Activated CD4-positive, alpha-beta T cell treated with anti-CD3 and anti-CD28 coated beads, Interleukin-2, amount 50 U/mL, for 16 hours (primary cell): ENCODE measurements at regions not wholly inside any gene's neighbourhood (a gene's known extent, or its start where the extent isn't known, plus 50 kb on each side); places are given as distances from the start of the nearest gene placed in this dataset.

Source experiments
- DNase-seq: peaks from one replicate; pipeline ENCODE4 v3.0.0-alpha.2; 2020

GRCh38 chr2:134133622-134134312 lies 120.1 kb upstream of the MGAT5 start:
- DNase-seq = no peak

- no peak for DNase-seq
Observed at GRCh38 chr2:134134313-134134706, 119.6 kb upstream of the MGAT5 start.

- no peak for DNase-seq
Observed at GRCh38 chr2:134134827-134135226, 119.0 kb upstream of the MGAT5 start.

GRCh38 chr2:134135793-134136192 lies 118.1 kb upstream of the MGAT5 start:
- no peak for DNase-seq

- DNase-seq = no peak
Observed at GRCh38 chr2:134136731-134137130, 117.1 kb upstream of the MGAT5 start.

GRCh38 chr2:134137182-134137611 lies 116.7 kb upstream of the MGAT5 start:
- DNase-seq = no peak

- no peak for DNase-seq
Observed at GRCh38 chr2:134138115-134138514, 115.8 kb upstream of the MGAT5 start.

GRCh38 chr2:134139611-134140010 lies 114.3 kb upstream of the MGAT5 start:
- DNase-seq = no peak

GRCh38 chr2:134140251-134140661 lies 113.6 kb upstream of the MGAT5 start:
- DNase-seq = no peak

GRCh38 chr2:134141598-134142340 lies 112.1 kb upstream of the MGAT5 start:
- no peak for DNase-seq

GRCh38 chr2:134142341-134142738 lies 111.5 kb upstream of the MGAT5 start:
- DNase-seq = no peak

GRCh38 chr2:134142903-134143302 lies 111.0 kb upstream of the MGAT5 start:
- DNase-seq = no peak

- no peak for DNase-seq
Observed at GRCh38 chr2:134143568-134143967, 110.3 kb upstream of the MGAT5 start.

GRCh38 chr2:134144081-134144596 lies 109.7 kb upstream of the MGAT5 start:
- DNase-seq = no peak

GRCh38 chr2:134144651-134145050 lies 109.2 kb upstream of the MGAT5 start:
- no peak for DNase-seq

GRCh38 chr2:134145519-134145918 lies 108.4 kb upstream of the MGAT5 start:
- DNase-seq = no peak

- no peak for DNase-seq
Observed at GRCh38 chr2:134146161-134146560, 107.7 kb upstream of the MGAT5 start.

GRCh38 chr2:134146620-134147019 lies 107.3 kb upstream of the MGAT5 start:
- no peak for DNase-seq

GRCh38 chr2:134148172-134148571 lies 105.7 kb upstream of the MGAT5 start:
- DNase-seq = no peak

GRCh38 chr2:134148843-134149472 lies 104.9 kb upstream of the MGAT5 start:
- DNase-seq = no peak

- DNase-seq = no peak
Observed at GRCh38 chr2:134149904-134150303, 104.0 kb upstream of the MGAT5 start.

GRCh38 chr2:134150760-134151159 lies 103.1 kb upstream of the MGAT5 start:
- DNase-seq = no peak

GRCh38 chr2:134152045-134153010 lies 101.5 kb upstream of the MGAT5 start:
- no peak for DNase-seq
